Hepatocyte (in vitro differentiated cells): ENCODE measurements at regions not wholly inside any gene's neighbourhood (a gene's known extent, or its start where the extent isn't known, plus 50 kb on each side); places are given as distances from the start of the nearest gene placed in this dataset.

Experiments
- DNase-seq: peaks from one replicate; pipeline ENCODE4 v3.0.0-alpha.2; 2016; ENCODE audit warnings: low spot score
- H2AFZ ChIP-seq: fragments of 200-600 bp; sonication (generic); 2 replicates; pipeline ENCODE4 v1.6.0; 2016; ENCODE audit warnings: antibody characterized with exemption, mild to moderate bottlenecking
- H3K27ac ChIP-seq: fragments of 200-600 bp; sonication (generic); 2 replicates; pipeline ENCODE4 v1.5.1; 2016; ENCODE audit warnings: mild to moderate bottlenecking
- H3K27me3 ChIP-seq: fragments of 200-600 bp; sonication (generic); 2 replicates; pipeline ENCODE4 v1.6.1; 2016
- H3K36me3 ChIP-seq: fragments of 200-600 bp; sonication (generic); replicated peaks from 2 replicates; pipeline ENCODE4 v1.5.1; 2016; ENCODE audit warnings: low read depth; ENCODE audit not compliant: insufficient read depth
- H3K4me1 ChIP-seq: fragments of 200-600 bp; sonication (generic); 2 replicates; pipeline ENCODE4 v1.5.1; 2016; ENCODE audit warnings: mild to moderate bottlenecking, moderate library complexity; ENCODE audit not compliant: insufficient read depth
- H3K4me2 ChIP-seq: fragments of 200-600 bp; sonication (generic); 2 replicates; pipeline ENCODE4 v1.6.0; 2016
- H3K4me3 ChIP-seq: fragments of 200-600 bp; sonication (generic); 2 replicates; pipeline ENCODE4 v1.5.1; 2016; ENCODE audit warnings: mild to moderate bottlenecking
- H3K79me2 ChIP-seq: fragments of 200-600 bp; sonication (generic); 2 replicates; pipeline ENCODE4 v1.6.0; 2017; ENCODE audit warnings: mild to moderate bottlenecking
- H3K9me2 ChIP-seq: fragments of 200-600 bp; sonication (generic); replicated peaks from 2 replicates; pipeline ENCODE4 v1.6.0; 2017; ENCODE audit warnings: mild to moderate bottlenecking; ENCODE audit not compliant: insufficient read depth
- H3K9me3 ChIP-seq: fragments of 200-600 bp; sonication (generic); 2 replicates; pipeline ENCODE4 v1.5.1; 2016; ENCODE audit warnings: low read depth, mild to moderate bottlenecking
- H4K20me1 ChIP-seq: fragments of 200-600 bp; sonication (generic); 2 replicates; pipeline ENCODE4 v1.6.0; 2016; ENCODE audit warnings: mild to moderate bottlenecking; ENCODE audit not compliant: insufficient read depth, poor library complexity, severe bottlenecking
- EZH2 ChIP-seq: fragments of 200-600 bp; sonication (generic); IDR thresholded peaks from 2 replicates; pipeline ENCODE4 v1.6.1; 2016; ENCODE audit warnings: antibody characterized with exemption, mild to moderate bottlenecking, borderline replicate concordance
- EZH2phosphoT487 ChIP-seq: fragments of 200-600 bp; sonication (generic); IDR thresholded peaks from one replicate; pipeline ENCODE4 v1.6.1; 2018; ENCODE audit warnings: antibody characterized with exemption, mild to moderate bottlenecking, low read depth, moderate library complexity; ENCODE audit not compliant: unreplicated experiment, severe bottlenecking
- WGBS: methylation state at CpG from one replicate; pipeline ENCODE4 v1.1.6; 2016; ENCODE audit warnings: low lambda C conversion rate; ENCODE audit errors: missing lambda C conversion rate; 5-methylcytosine and 5-hydroxymethylcytosine counted together
- TF ChIP-seq, protein P1 (sequence below): fragments of 200-600 bp; sonication (generic); IDR thresholded peaks from 2 replicates; pipeline ENCODE4 v1.5.1; 2016; ENCODE audit warnings: antibody characterized with exemption, mild to moderate bottlenecking; ENCODE audit not compliant: poor library complexity

- H3K9me3 ChIP-seq: no peaks in the 10 kb centered on the region
These were observed 414.5 kb downstream of the PRDM5 start for GRCh38 chr4:120508036-120508435.

DNA sequence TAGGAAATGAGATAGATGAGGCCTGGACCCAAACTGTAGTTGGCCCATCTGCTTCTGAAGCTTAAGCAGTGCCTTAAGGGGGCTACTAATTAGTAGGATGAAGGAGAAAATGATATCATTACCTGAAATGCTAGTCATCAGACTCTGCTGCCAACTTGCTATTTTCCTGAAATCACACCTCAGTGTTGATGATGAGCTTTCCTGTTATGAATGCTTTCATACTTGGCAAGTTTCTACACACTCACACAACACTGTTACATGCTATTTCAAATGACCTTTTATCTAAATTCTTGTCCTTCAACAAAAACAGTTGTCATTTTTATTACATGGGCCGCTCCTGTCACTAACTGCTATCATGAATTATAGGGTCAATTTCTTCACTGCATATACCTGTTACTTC, 416.0 kb downstream of the PRDM5 start:
- no peaks in the 10 kb centered on the region for H3K36me3 ChIP-seq
- WGBS: 91% methylated on average over 1 of the region's 1 CpG
- no peak overlapping the region for H3K4me2 ChIP-seq
- no peaks in the 10 kb centered on the region for H3K4me1 ChIP-seq
- no peak overlapping the region for H2AFZ ChIP-seq
- H3K27me3 ChIP-seq: no peaks in the 10 kb centered on the region
- no peak for DNase-seq
- no peak overlapping the region for H3K4me3 ChIP-seq
- no peaks in the 10 kb centered on the region for H3K79me2 ChIP-seq
- no peaks in the 10 kb centered on the region for H3K9me2 ChIP-seq
- no peak for TF ChIP-seq EZH2phosphoT487
- H4K20me1 ChIP-seq: no peaks in the 10 kb centered on the region
- no peak overlapping the region for H3K27ac ChIP-seq
- H3K9me3 ChIP-seq: no peaks in the 10 kb centered on the region

More at GRCh38 chr4:120508036-120508435, 414.5 kb downstream of the PRDM5 start:
- Histone ChIP-seq H2AFZ (no peak overlapping the region), H3K4me2 (no peak overlapping the region), H3K4me1 (no peaks in the 10 kb centered on the region), H3K4me3 (no peak overlapping the region), H3K36me3 (no peaks in the 10 kb centered on the region), H3K9me2 (no peaks in the 10 kb centered on the region), H3K27ac (no peak overlapping the region), H3K27me3 (no peaks in the 10 kb centered on the region), H3K79me2 (no peaks in the 10 kb centered on the region), H4K20me1 (no peaks in the 10 kb centered on the region)
- no peak for DNase-seq
- TF ChIP-seq EZH2: no peak
- TF ChIP-seq, protein P1, sequence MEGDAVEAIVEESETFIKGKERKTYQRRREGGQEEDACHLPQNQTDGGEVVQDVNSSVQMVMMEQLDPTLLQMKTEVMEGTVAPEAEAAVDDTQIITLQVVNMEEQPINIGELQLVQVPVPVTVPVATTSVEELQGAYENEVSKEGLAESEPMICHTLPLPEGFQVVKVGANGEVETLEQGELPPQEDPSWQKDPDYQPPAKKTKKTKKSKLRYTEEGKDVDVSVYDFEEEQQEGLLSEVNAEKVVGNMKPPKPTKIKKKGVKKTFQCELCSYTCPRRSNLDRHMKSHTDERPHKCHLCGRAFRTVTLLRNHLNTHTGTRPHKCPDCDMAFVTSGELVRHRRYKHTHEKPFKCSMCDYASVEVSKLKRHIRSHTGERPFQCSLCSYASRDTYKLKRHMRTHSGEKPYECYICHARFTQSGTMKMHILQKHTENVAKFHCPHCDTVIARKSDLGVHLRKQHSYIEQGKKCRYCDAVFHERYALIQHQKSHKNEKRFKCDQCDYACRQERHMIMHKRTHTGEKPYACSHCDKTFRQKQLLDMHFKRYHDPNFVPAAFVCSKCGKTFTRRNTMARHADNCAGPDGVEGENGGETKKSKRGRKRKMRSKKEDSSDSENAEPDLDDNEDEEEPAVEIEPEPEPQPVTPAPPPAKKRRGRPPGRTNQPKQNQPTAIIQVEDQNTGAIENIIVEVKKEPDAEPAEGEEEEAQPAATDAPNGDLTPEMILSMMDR: no peak
- TF ChIP-seq EZH2phosphoT487: no peak
- 100% methylated on average over 1 of the region's 1 CpG for WGBS

DNA sequence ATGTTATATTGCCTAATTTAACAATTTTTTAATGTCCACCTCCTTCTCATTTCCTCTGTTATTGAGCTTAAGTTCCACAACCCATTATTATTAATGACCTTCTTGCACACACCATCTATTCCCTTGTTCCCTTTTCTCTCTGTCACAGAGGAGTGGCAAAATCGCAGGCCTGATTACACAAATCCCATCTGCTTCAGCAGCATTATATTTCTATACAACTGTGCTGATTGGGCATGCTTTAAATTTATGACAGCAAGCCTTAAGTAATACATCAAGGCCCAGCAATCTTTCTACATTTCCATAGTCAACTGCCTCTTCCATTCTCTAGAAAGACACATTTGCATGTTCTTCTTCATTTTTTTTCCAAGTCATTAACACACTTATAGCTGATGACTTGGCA, 423.8 kb downstream of the PRDM5 start:
- Histone ChIP-seq H4K20me1 (no peaks in the 10 kb centered on the region), H3K4me2 (no peak overlapping the region), H3K27me3 (no peaks in the 10 kb centered on the region), H3K4me1 (no peaks in the 10 kb centered on the region), H2AFZ (no peak overlapping the region), H3K36me3 (no peaks in the 10 kb centered on the region), H3K27ac (no peak overlapping the region), H3K9me3 (no peaks in the 10 kb centered on the region), H3K9me2 (no peaks in the 10 kb centered on the region), H3K79me2 (no peaks in the 10 kb centered on the region), H3K4me3 (no peak overlapping the region)
- TF ChIP-seq EZH2phosphoT487: no peak
- TF ChIP-seq, protein P1: no peak
- no peak for TF ChIP-seq EZH2
- 84% methylated on average over 1 of the region's 1 CpG for WGBS
- DNase-seq: no peak

- Histone ChIP-seq H2AFZ (no peak overlapping the region), H3K4me1 (no peaks in the 10 kb centered on the region), H3K79me2 (no peaks in the 10 kb centered on the region), H3K4me2 (no peak overlapping the region), H3K9me2 (no peaks in the 10 kb centered on the region), H3K36me3 (no peaks in the 10 kb centered on the region), H4K20me1 (no peaks in the 10 kb centered on the region), H3K27me3 (no peaks in the 10 kb centered on the region), H3K4me3 (no peak overlapping the region), H3K9me3 (no peaks in the 10 kb centered on the region), H3K27ac (no peak overlapping the region)
- 85% methylated on average over 3 of the region's 3 CpGs for WGBS
- TF ChIP-seq EZH2phosphoT487: no peak
- TF ChIP-seq, protein P1: no peak
- TF ChIP-seq EZH2: no peak
- no peak for DNase-seq
These were observed 424.8 kb upstream of the MAD2L1 start for GRCh38 chr4:120491481-120491880.
